BJ (cell line): ENCODE measurements at regions not wholly inside any gene's neighbourhood (a gene's known extent, or its start where the extent isn't known, plus 50 kb on each side); places are given as distances from the start of the nearest gene placed in this dataset.

ENCODE experiments used
- CTCF ChIA-PET: fragments of 350-600 bp; formaldehyde crosslinking; extraction: SDS; loops from one replicate; lab custom pipeline; 2021; ENCODE audit warnings: antibody characterized with exemption, inconsistent platforms; lab: Yijun Ruan, JAX
- POLR2A ChIA-PET: fragments of 300-600 bp; sonication (Branson Sonifier 250); formaldehyde crosslinking; extraction: SDS; loops from one replicate; lab custom pipeline; 2021; ENCODE audit warnings: antibody characterized with exemption; lab: Charles Lee
- DNase-seq: peaks from one replicate; pipeline ENCODE4 v3.0.0-alpha.2; 2011; ENCODE audit warnings: low read depth
- H3K27me3 ChIP-seq: 2 replicates; pipeline ENCODE4 v1.6.0; 2011; ENCODE audit warnings: low read length; ENCODE audit not compliant: control insufficient read depth, insufficient read depth
- H3K36me3 ChIP-seq: 2 replicates; pipeline ENCODE4 v1.5.1; 2011; ENCODE audit warnings: low read length; ENCODE audit not compliant: control insufficient read depth, insufficient read depth
- H3K4me3 ChIP-seq: 2 replicates; pipeline ENCODE4 v1.5.1; 2011; ENCODE audit warnings: low read depth, mild to moderate bottlenecking, control low read depth, low read length
- TF ChIP-seq, protein P1 (sequence below): IDR thresholded peaks from 2 replicates; pipeline ENCODE4 v1.5.1; 2011; ENCODE audit warnings: low read depth, mild to moderate bottlenecking, control low read depth, inconsistent platforms, low read length, moderate library complexity; ENCODE audit not compliant: insufficient read depth

DNA sequence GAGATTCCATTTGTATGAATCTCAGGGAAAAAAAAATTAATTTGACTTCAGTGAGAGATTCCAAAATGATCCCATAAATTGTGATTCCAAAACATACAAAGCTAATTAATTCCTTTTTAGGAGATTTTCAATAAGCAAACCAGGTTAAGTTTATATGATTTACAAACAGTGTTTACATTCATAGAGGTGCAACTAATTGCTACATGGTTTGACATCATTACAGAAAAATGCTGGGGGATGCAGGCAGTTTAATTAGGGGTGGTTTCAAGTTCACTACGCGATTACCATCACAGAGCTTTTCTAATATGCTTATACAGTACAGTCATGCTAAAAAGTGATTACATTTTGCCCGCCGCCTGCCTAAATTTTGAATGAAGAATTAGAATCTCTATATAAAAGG is 143.2 kb upstream of the MGMT start:
- Histone ChIP-seq H3K36me3 (no peaks in the 10 kb centered on the region), H3K4me3 (no peak overlapping the region), H3K27me3 (no peaks in the 10 kb centered on the region)
- TF ChIP-seq, protein P1, sequence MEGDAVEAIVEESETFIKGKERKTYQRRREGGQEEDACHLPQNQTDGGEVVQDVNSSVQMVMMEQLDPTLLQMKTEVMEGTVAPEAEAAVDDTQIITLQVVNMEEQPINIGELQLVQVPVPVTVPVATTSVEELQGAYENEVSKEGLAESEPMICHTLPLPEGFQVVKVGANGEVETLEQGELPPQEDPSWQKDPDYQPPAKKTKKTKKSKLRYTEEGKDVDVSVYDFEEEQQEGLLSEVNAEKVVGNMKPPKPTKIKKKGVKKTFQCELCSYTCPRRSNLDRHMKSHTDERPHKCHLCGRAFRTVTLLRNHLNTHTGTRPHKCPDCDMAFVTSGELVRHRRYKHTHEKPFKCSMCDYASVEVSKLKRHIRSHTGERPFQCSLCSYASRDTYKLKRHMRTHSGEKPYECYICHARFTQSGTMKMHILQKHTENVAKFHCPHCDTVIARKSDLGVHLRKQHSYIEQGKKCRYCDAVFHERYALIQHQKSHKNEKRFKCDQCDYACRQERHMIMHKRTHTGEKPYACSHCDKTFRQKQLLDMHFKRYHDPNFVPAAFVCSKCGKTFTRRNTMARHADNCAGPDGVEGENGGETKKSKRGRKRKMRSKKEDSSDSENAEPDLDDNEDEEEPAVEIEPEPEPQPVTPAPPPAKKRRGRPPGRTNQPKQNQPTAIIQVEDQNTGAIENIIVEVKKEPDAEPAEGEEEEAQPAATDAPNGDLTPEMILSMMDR, result no peak
- ChIA-PET POLR2A (no interaction called here), CTCF (no interaction called here)
- DNase-seq, result no peak

DNA sequence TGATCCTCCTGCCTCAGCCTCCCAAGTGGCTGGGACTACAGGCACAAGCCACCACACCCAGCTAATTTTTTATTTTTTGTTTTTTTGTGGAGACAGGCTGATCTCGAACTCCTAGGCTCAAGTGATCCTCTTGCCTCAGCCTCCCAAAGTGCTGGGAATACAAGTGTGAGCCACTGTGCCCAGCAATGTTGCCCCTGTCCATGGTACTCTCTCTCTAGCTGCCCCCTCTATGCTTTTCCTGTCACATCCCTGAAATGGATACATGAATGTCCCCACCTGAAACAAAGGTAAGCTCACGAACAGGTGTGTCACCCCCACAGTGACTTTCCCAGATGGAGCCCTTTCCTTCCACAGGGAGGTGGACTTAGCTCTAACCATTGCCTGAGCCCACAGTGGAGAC is 141.1 kb upstream of the MGMT start:
- CTCF ChIA-PET, result no interaction called here
- no peaks in the 10 kb centered on the region for H3K36me3 ChIP-seq
- POLR2A ChIA-PET, result no interaction called here
- H3K27me3 ChIP-seq, result no peaks in the 10 kb centered on the region
- TF ChIP-seq, protein P1, result no peak
- DNase-seq, result no peak
- H3K4me3 ChIP-seq, result no peak overlapping the region

DNA sequence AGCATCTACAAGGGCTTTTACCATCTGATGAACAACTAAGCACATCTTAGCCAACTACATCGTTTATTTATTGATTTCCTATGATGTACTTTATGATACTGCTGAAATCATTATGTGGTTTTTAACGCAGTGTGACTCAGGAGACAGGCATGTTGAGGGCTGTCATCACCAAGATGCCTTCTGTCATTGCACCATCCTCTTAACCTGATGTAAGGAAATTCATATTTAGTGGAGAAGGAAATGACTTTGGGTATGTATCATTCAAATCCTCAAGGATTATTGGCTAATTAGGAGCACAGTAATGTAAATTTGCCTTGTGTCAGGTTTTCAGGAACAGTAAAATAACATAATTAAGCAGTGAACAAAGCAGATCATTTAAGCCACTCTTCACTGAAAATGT is 138.5 kb upstream of the MGMT start:
- no peaks in the 10 kb centered on the region for H3K27me3 ChIP-seq
- TF ChIP-seq, protein P1, result no peak
- ChIA-PET CTCF (no interaction called here), POLR2A (no interaction called here)
- no peaks in the 10 kb centered on the region for H3K36me3 ChIP-seq
- DNase-seq, result no peak
- H3K4me3 ChIP-seq, result no peak overlapping the region

DNA sequence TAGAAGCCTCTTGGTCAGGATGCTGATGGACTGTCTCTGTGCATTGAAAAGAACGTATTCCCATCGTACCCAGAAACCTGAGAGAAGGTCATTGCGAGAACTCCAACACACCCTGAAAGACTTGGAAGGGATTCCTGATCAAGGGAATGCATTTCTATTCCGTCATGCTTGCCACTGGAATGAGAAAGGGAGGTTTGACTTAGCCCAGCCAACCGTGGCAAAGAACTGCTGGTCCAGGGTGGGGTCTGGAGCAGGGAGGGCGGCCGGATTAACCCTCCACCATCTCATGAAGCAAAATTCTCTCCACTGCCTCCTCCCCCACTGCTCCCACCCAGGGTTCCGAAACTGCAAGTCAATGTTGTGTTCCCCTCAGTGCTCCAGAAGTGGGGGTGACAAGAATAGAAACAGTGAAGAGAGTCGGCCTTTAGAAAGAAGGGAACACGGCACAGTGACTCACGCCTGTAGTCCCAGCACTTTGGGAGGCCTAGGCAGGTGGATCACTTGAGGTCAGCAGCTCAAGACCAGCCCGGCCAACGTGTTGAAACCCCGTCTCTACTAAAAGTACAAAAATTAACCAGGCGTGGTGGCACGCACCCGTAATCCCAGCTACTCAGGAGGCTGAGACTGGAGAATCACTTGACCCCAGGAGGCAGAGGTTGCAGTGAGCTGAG is 137.5 kb upstream of the MGMT start:
- TF ChIP-seq, protein P1, result no peak
- Histone ChIP-seq H3K36me3 (no peaks in the 10 kb centered on the region), H3K27me3 (no peaks in the 10 kb centered on the region), H3K4me3 (no peak overlapping the region)
- ChIA-PET POLR2A (no interaction called here), CTCF (no interaction called here)
- no peak for DNase-seq

DNA sequence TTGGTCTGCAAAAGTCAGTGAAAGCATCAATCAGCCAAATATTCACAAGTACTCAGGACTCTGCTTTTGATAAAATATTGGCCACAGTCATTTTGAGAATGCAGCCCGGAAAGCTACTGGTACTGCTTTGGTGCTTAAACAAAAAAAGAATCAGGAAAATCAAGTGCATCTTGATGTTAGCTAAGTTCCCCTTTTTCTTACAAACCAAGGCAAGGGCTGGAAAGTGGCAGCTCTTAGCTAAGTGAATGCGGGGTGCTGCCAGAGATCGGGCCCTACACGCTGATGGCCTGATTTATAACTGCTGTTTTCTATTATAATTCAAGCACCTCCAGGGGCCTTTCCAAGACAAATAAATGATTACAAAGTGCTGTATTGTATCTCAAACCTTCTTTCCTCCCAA is 136.8 kb upstream of the MGMT start:
- TF ChIP-seq, protein P1, result no peak
- ChIA-PET POLR2A (no interaction called here), CTCF (no interaction called here)
- no peaks in the 10 kb centered on the region for H3K36me3 ChIP-seq
- no peak for DNase-seq
- no peaks in the 10 kb centered on the region for H3K27me3 ChIP-seq
- no peak overlapping the region for H3K4me3 ChIP-seq
